LoVo (cell line): ENCODE measurements at regions not wholly inside any gene's neighbourhood (a gene's known extent, or its start where the extent isn't known, plus 50 kb on each side); places are given as distances from the start of the nearest gene placed in this dataset.
"Not testable (repeated sequence)": the region's sequence is repeated elsewhere in the genome, so short reads cannot be mapped to it uniquely, and the experiment has no call there.

Experiments
- DNase-seq: peaks from one replicate; pipeline ENCODE4 v3.0.0-alpha.2; 2016; ENCODE audit warnings: low spot score

DNA sequence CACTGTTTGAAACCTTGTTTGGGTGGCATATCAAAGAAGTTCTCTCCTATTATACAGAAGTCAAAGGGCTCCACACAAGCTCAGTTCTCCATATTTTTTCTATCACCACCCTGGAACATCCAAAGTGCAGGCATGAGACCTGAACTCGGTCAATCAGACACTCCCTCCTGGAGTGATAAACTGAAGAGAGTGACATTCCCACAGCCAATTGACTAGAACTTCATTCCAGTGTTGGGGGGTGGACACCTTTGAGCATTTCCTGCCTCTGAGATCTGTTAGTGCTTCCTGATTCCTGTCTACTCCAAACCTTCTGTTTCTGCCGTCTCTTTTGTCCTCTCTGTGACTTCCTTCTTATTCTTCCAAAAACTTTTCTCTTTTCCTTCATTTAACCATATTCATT, 220.7 kb upstream of the NOX3 start:
- no peak for DNase-seq

DNA sequence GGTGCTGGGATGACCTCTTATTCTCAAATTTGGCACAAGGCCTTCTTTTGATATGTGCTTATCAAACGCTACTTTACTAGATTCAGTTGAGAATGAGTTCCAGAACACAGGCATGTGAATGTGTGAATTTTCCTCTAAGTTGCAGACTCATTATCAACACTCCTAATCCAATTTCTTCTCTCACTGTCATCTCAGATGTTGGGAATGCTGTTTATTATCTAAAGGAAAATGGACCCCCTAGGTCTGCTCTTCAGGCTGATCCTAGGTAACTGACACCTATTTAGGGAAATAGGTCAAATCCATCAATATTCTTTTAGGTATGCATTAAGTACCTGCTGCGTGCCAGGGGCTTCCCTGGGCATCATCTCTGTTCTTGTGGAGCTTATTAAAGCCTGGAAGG, 215.0 kb upstream of the NOX3 start:
- no peak for DNase-seq

DNA sequence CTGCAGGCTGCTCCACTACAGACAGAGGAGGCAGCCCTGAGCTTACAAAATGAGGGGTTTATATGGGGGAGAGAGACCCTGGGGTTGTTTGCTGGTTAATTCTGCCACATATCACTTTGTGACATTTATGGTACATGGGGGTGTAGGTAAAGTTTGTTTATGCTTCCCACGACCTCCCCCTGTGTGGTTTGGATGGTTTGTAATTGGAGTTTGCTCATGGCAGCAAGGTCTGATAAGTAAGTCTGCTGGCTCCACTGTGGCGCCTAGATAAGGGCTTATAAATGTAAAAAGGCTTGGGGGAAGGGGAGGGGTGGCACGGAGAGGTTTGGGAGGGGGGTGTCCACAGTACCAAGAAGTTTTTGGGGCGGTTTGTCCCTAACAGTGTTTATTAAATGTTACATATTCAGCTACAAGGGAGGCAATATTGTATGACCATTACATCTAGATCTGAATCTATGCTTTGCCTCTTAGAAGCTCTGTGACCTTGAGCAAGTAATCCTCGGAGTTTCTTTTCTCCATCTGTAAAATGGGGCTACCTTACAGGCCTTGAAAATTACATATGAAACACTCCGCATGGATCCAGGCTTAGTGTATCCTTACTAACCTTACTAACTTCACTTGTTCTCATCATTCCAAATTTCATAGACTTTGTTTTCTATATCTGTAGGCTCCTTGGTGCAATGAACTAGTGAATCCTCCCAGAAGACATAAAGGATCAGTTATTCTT, 204.8 kb upstream of the NOX3 start:
- no peak for DNase-seq

DNA sequence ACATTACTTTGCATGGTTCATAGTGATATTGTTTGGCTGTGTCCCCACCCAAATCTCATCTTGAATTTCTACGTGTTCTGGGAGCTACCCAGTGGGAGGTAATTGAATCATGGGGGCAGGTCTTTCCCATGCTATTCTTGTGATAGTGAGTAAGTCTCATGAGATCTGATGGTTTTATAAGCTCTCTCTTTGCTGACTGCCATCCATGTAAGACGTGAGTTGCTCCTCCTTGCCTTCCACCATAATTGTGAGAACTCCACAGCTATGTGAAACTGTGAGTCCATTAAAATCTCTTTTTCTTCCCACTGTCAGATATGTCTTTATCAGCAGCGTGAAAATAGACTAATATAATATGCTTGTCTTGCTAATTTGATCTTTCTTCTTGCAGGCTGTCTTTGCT, 200.4 kb upstream of the NOX3 start:
- DNase-seq, result no peak

DNA sequence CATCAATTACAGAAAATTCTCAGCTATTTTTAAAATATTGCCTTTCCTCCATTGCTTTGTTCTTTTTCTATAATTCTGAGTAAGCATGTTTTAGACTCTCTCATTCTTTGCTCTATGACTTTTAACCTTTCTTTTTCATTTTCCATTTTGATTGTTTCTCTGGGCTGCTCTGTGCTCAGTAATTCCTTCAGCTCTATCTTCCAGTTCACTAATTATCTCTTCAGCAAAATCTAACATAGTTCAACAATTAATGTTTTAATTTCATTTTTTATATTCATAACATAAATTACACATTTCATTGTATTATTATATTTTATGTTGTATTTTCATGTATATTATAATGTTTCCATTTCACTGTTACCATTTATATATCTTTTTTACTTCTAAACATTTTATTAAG, 198.8 kb upstream of the NOX3 start:
- no peak for DNase-seq

DNA sequence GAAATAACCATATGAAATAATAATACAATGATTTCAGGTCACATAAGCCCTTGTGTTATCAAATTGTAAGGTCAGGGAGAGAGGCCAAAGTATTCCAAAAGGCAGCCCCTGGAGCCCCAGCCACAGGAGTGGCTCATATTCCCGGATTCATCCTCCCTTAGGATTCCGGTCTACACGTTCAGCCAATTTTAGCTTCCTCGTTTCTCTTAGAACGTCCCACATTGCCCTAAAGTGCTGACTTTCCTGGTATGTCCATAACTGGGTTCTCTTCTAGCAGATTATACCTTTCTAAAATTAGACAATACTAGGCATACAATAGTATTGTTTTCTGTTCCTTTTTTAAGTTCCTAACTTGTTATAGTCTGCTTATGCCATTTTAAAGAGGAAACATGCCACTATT, 192.7 kb upstream of the NOX3 start:
- DNase-seq, result no peak

DNA sequence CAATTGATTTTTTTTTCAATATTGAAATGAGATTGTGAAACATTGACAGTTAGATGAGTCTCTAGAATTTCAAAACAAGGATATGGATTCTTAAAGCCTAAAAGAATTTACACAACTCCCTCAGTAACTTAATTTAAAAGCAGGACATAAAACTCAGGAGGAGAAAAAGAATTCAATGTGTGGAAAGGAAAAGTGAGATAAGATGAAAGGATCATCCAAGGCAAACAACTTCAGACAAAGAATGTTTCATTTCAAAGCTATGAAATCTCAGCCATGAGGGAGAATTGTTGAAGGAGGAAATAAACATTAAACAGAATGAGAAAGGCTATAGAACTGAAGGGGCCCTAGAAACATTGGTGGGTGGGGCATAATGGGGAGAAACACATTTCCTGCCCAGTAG, 191.7 kb upstream of the NOX3 start:
- no peak for DNase-seq

DNA sequence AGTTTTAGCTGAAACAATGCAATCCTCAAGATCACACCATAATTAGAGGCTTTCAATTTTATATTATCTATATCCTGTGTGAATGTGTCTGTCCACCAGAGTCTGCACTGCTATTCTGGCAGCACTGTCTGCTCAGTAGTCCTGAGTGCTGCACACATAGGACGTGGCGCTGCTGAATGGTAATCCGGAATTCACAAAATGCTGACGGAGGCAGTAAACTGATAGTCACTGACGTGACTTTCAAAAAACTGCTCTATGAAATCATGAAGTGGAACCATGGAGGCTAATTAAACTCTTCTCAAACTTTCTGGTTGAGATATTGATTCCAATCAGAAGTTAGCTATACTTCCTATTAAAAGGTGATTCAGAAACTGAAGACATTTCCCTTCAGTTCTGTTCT, 190.8 kb upstream of the NOX3 start:
- DNase-seq, result no peak

DNA sequence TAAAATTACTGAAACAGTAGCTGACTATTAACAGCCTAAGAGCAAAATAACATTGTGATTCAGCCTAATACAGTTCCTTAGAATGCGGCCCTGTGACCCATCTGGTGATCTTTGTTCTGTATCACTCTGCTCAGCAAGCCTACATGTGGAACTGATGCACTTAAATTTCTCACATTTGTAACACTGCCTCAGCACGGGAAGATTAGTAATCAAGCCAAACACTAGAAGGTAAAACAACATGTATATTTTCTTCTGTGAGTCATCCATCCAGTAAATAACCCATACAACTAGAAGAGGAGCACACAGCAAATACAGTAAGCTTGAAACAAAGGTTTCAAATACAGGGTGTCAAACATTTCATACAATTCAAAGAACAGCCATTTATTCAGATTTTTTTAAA, 189.7 kb upstream of the NOX3 start:
- DNase-seq, result no peak

DNA sequence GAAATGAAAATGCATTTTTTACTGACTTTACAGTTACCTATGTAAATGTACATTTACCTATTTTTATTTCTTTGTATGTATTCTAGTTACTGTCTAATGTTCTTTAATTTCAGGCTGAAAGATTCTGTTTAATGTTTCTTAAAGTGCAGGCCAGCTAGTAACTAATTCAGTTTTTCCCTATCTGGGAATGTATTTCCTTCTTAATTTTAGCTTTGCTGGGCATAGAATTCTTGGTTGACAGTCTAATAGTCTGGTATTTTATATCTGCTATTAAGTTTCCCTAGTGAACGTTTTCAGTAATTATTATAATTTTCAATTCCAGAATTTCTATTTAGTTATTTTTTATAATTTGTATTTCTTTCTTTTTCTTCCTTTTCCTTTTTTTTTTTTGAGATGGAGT, 186.0 kb upstream of the NOX3 start:
- no peak for DNase-seq

DNA sequence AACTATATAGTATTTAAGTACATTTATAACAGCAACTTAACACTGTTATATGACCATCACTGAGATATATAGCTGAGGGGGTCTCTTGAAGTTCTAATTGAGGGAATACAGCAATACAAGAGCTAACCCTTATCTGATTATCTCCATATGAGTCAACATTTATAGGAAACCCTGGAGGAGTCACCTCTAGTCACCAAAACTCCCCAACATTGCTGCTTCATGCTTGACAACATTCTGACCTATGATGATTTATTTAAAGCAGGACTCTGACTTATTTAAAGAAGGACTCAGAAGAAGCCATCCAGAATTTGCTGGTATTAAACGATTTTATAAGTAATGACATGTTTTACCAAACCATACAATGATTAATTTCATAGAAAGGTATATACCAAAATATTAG, 182.6 kb upstream of the NOX3 start:
- DNase-seq, result no peak

DNA sequence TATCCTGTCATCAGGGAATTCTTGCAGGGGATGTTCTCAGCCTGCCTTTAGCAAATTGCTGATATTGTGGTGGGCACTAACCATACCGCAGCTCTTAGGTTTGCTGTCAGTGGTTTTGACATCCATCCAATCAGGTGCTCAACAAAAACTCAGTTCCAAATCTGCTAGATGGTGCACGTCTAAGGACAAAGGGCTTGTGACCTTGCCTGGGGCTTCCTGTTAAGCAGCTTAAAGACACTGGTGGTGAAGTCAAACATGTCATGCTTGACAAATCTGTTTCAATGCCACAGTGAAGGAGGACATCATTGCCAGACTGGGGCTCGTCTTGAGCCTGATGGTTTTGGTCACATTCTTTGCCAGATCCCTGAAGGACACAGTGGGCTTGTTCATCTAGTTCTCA, 179.8 kb upstream of the NOX3 start:
- no peak for DNase-seq

DNA sequence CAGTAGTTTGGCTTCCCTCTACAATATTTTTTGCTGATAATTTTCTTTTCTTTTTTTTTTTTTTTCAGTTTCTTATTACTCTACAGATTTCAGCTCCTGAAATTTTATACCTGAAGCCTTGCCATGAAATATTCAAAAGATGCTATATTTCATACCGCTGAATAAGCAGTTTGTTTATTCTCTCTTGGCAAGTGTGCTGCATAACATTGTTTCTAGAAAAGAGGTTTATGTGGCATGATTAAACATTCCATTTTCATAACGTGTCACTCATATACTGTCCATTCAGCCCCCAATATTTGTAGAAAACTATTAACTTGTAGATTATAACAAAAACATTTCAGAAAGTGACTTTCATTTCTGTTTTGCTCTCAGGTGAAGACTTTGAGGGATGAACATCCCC, 174.4 kb upstream of the NOX3 start:
- no peak for DNase-seq

DNA sequence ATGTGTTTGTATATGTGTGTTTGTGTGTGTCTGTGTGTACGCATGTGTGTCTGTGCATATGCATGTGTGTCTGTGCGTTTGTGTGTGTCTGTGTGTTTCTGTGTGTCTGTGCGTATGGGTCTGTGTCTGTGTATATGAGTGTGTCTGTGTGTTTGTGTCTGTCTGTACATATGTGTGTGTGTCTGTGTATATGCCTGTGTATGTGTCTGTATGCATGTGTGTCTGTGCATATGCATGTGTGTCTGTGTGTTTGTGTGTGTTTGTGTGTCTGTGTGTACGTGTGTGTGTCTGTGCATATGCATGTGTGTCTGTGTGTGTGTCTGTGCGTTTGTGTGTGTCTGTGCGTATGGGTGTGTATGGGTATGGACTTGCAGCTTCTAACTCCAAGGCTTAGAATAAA, 174.0 kb upstream of the NOX3 start:
- DNase-seq, result no peak

DNA sequence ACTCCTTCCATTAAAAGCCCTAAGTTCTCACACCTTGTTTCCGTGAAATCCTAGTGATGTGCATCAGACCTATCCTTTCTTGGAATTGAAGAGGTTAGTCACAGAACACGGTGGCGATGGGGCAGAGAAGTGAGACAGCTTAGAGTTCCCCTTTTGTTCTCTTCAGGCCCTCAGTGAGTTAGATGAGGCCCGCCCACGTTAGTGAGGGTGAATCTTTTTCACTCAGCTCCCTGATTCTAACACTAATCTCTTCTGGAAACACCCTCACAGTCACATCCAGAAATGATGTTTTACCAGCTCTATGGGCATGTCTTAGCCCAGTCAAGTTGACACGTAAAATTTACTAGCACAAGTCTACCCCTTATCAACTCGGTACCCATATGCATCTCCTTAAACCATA, 172.7 kb upstream of the NOX3 start:
- DNase-seq, result no peak

DNA sequence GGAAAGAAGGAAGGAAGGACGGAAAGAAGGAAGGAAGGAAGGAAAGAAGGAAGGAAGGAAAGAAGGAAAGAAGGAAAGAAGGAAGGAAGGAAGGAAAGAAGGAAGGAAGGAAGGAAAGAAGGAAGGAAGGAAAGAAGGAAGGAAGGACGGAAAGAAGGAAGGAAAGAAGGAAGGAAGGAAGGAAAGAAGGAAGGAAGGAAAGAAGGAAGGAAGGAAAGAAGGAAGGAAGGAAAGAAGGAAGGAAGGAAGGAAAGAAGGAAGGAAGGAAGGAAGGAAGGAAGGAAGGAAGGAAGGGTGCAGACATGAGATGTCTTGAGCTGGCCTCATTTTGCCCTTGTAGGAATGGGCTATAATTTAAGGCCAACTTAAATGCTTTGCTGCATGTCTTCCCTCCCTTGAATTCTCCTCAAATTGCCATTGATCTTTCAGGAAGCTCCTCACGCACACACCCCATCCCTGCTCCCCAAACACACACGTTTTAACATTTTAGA, 172.1 kb upstream of the NOX3 start:
- DNase-seq, result not testable (repeated sequence)

DNA sequence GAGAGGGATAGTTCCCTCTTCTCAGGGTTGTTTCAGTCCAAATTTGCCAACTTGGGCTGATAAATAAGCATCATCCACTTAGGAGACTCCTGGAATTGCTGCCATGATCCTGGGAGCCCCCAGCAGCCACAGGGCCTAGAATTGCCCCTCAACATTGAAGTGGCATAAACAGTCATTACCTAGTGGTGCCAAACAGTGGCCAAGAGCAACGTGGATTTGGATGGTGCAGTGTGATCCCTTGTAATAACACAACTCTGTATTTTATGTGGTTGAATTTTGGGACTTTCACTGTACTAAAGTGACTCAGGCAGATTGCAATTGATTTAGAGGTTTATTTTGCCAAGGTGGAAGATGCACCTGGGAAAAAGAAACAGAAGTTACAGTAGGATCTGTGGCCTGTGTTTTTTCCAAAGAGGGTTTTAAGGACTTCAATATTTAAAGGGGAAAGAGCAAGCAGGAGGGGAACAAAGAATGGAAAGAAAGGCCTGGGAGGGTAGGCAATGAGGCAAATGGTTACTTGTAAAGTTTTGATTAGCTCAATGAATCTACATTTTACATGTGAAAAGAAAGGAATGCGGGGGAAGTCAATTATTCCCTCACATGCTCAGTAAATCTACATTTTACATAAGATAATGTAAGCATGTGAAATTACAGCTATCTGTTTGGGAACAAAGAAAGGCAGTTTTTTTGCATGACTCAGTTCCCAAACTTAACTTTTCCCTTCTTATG, 168.0 kb upstream of the NOX3 start:
- no peak for DNase-seq

DNA sequence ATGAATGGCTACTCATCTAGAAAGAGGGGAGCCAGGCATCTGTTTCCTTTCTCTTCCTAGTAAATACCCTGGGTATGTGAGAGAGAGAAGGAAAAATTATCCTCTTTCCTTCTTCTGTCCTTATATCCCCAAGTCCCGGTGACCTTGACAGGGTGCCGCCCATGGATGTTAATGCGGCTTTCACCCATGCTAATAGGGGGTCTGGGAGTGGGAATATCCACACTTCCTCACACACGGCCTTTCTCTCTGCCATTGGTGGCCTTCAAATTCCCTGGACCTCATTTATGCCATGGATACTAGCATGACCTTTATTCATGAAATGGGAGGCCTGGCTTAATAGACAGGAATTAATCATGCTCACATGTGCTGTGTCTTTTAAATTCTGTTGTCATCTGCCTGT, 159.0 kb upstream of the NOX3 start:
- no peak for DNase-seq

DNA sequence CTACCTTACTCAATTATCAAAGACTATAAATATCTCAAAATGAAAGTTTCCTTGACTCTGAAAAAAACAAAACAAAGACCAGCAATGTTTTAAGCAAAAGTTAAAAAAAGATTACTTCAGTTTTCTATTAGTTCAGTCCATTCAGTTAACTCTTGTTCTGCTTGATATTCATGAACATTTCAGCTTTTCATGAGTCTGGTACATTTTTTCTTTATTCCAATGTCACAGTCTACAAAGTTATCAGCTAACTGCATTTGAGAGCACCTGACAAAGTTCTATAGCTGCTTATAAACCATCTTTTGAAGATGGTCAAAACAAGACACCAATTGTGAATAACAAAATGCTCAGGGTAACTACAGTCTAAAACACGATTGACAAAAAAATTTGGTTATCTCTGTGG, 156.1 kb upstream of the NOX3 start:
- no peak for DNase-seq

DNA sequence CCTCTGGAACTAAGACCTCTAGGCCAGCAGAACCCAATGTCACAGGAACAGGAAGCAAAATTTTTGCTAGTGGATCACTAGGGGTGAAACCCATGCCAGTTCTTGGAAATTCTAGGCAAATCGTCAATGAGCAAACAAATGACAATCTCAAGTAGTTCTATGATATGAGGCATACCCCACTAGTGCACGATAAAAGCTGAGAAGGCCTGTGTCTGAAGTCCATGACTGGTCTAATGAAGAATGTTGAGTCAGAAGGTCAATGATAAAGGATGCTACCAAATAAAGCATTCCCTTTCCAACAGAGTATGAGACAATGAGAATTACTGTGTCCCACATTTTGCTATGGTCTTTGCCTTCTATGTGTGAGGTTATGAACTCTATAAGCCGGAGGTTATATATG, 149.4 kb upstream of the NOX3 start:
- no peak for DNase-seq

DNA sequence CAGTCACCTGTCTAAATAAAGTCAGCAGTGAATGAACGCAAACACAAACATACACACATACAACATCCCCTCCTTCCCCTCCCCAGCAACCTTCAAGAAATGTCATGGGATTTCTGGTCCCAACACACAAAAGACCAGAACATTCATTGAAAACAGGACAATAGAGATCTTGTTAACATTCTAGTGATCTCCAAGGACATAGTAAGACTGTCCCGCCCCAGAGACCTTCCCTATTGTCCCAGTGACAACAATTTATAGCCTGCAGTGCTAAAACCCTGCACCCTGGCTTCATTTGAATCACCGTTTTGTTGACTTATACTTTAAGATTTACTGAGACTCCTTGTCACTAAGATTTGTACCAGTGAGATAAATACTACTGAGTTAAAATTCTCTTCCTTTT, 143.9 kb upstream of the NOX3 start:
- no peak for DNase-seq

DNA sequence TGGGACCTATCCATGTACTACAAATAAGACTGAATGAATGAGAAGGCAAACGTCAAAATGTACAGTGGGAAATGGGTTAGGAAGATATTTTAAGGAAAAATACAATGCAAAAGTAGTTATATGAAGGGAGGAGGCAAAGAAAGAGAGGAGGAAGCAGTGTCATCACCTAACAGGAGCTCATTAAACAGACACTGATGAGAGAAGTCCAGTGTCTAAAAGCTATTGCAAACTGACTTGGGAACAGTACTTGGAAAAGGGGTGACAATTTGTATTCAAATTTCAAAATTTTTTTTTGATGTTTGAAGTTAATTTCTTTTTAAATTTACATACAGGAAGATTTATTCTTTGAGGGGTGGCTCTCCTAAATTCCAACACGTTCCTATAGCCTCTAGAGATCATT, 143.5 kb upstream of the NOX3 start:
- no peak for DNase-seq

DNA sequence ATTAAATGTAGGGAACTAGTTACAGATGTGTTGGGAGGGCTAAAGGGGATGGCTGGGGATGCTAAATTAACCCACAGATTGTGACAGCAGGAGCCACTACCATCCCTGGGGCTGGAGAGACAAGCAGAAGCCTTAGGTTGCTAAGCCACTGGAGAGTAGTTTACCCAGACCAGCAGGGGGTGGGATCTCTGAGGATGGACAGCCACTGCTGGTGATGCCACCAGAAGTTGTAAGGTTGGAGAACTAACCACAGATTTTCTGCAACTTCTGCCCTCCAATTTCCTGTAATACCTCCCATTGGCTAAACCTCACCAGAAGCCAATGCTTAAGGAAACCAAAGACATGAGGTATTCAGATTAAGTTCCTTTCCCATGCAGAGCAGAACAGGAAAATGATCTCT, 139.6 kb upstream of the NOX3 start:
- no peak for DNase-seq

DNA sequence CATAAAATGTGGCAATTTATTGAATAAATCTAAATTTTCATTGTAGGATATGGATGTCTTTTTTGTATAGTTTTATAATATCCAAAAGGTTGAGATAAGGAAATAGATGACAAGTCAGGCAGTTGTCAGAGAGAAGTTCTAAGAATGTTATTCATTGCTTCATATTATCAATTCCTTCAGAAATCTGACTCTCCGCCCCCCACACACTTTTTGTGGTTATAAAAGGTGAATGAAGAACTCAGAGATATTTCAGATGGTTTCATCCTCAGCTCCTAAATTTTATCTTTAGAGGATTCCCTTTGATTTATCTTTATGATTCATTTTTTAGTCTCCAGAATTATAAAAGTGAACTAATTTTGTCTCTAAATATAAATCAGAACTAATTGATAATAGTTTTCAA, 136.1 kb upstream of the NOX3 start:
- DNase-seq, result no peak
